ENCODE measurements at regions not wholly inside any gene's neighbourhood (a gene's known extent, or its start where the extent isn't known, plus 50 kb on each side); places are given as distances from the start of the nearest gene placed in this dataset.

- DNase-seq (ENCODE audit: low read depth in 2 of 2) = no peak
Observed at GRCh38 chr4:104964410-104965175, 182.1 kb upstream of the TET2 start.

GRCh38 chr4:104966349-104967033 is 180.2 kb upstream of the TET2 start:
- peak in 1 of 2 donors; percentile 8 for DNase-seq (ENCODE audit: low read depth in 2 of 2)

GRCh38 chr4:104967034-104967401 is 179.7 kb upstream of the TET2 start:
- DNase-seq (ENCODE audit: low read depth in 2 of 2) = no peak

- no peak for DNase-seq (ENCODE audit: low read depth in 2 of 2)
Observed at GRCh38 chr4:104969394-104970082, 177.1 kb upstream of the TET2 start.

GRCh38 chr4:104971462-104971861 is 175.2 kb upstream of the TET2 start:
- DNase-seq (ENCODE audit: low read depth in 2 of 2) = no peak

GRCh38 chr4:104973708-104974107 is 173.0 kb upstream of the TET2 start:
- no peak for DNase-seq (ENCODE audit: low read depth in 2 of 2)

GRCh38 chr4:104975617-104976016 is 171.1 kb upstream of the TET2 start:
- no peak for DNase-seq (ENCODE audit: low read depth in 2 of 2)

GRCh38 chr4:104976262-104976661 is 170.4 kb upstream of the TET2 start:
- DNase-seq (ENCODE audit: low read depth in 2 of 2) = no peak

GRCh38 chr4:104979083-104979760 is 167.5 kb upstream of the TET2 start:
- no peak for DNase-seq (ENCODE audit: low read depth in 2 of 2)

- no peak for DNase-seq (ENCODE audit: low read depth in 2 of 2)
Observed at GRCh38 chr4:104983615-104984179, 163.0 kb upstream of the TET2 start.

GRCh38 chr4:104986306-104986705 is 160.4 kb upstream of the TET2 start:
- no peak for DNase-seq (ENCODE audit: low read depth in 2 of 2)

- no peak for DNase-seq (ENCODE audit: low read depth in 2 of 2)
Observed at GRCh38 chr4:104989371-104989770, 157.3 kb upstream of the TET2 start.

- no peak for DNase-seq (ENCODE audit: low read depth in 2 of 2)
Observed at GRCh38 chr4:105002278-105002677, 144.4 kb upstream of the TET2 start.

- DNase-seq (ENCODE audit: low read depth in 2 of 2) = no peak
Observed at GRCh38 chr4:105014234-105014633, 132.4 kb upstream of the TET2 start.

GRCh38 chr4:105014635-105015034 is 132.0 kb upstream of the TET2 start:
- no peak for DNase-seq (ENCODE audit: low read depth in 2 of 2)

- DNase-seq (ENCODE audit: low read depth in 2 of 2) = no peak
Observed at GRCh38 chr4:105015750-105016149, 130.9 kb upstream of the TET2 start.

GRCh38 chr4:105022811-105023667 is 123.6 kb upstream of the TET2 start:
- DNase-seq (ENCODE audit: low read depth in 2 of 2) = no peak

GRCh38 chr4:105023668-105024055 is 123.0 kb upstream of the TET2 start:
- no peak for DNase-seq (ENCODE audit: low read depth in 2 of 2)

GRCh38 chr4:105025263-105026017 is 121.2 kb upstream of the TET2 start:
- DNase-seq (ENCODE audit: low read depth in 2 of 2) = no peak

GRCh38 chr4:105036991-105037390 is 109.7 kb upstream of the TET2 start:
- no peak for DNase-seq (ENCODE audit: low read depth in 2 of 2)

Data from stimulated activated CD8-positive, alpha-beta memory T cell treated with anti-CD3 and anti-CD28 coated beads, Interleukin-2, amount 100 ng/mL, for 48 hours (primary cell).